Dendritic cell treated with granulocyte-macrophage colony-stimulating factor and Interleukin-4, amounts not matched to agents 40 ng/mL and 50 ng/mL, for 4 days (primary cell): ENCODE measurements at regions not wholly inside any gene's neighbourhood (a gene's known extent, or its start where the extent isn't known, plus 50 kb on each side); places are given as distances from the start of the nearest gene placed in this dataset.

ENCODE experiments used
- H3K27ac Mint-ChIP-seq: one replicate; pipeline ENCODE4 v1.8.0; 2022; ENCODE audit warnings: mild to moderate bottlenecking, mixed read lengths
- H3K27me3 Mint-ChIP-seq: one replicate; pipeline ENCODE4 v1.8.0; 2022; ENCODE audit warnings: mild to moderate bottlenecking, mixed read lengths
- H3K36me3 Mint-ChIP-seq: one replicate; pipeline ENCODE4 v1.8.0; 2022; ENCODE audit warnings: low read depth, mixed read lengths
- H3K4me1 Mint-ChIP-seq: one replicate; pipeline ENCODE4 v1.8.0; 2022; ENCODE audit warnings: low read depth, mixed read lengths
- H3K4me3 Mint-ChIP-seq: one replicate; pipeline ENCODE4 v1.8.0; 2022; ENCODE audit warnings: mild to moderate bottlenecking, moderate library complexity, mixed read lengths
- H3K9me3 Mint-ChIP-seq: one replicate; pipeline ENCODE4 v1.8.0; 2022; ENCODE audit warnings: mixed read lengths
- intact Hi-C: fragments of 100-400 bp; cut with micrococcal nuclease; formaldehyde crosslinking; loops from one replicate; pipeline ENCODE4 v1.15.0; 2022

GRCh38 chr10:107913317-107914294 lies 749.1 kb upstream of the SORCS1 start:
- Mint-ChIP-seq H3K27me3 (peaks cover 29% of the 10 kb centered on the region), H3K27ac (no peak overlapping the region), H3K9me3 (peaks cover 2% of the 10 kb centered on the region), H3K36me3 (no peaks in the 10 kb centered on the region), H3K4me3 (no peak overlapping the region), H3K4me1 (no peaks in the 10 kb centered on the region)
- intact Hi-C loops = no loop called here

- Mint-ChIP-seq H3K9me3 (no peaks in the 10 kb centered on the region), H3K4me3 (no peak overlapping the region), H3K36me3 (no peaks in the 10 kb centered on the region), H3K27me3 (no peaks in the 10 kb centered on the region), H3K27ac (no peak overlapping the region), H3K4me1 (no peaks in the 10 kb centered on the region)
- intact Hi-C loops = no loop called here
Observed at GRCh38 chr10:107901076-107901475, 736.6 kb upstream of the SORCS1 start.

GRCh38 chr10:107900131-107900530 lies 735.6 kb upstream of the SORCS1 start:
- no peaks in the 10 kb centered on the region for H3K9me3 Mint-ChIP-seq
- no peaks in the 10 kb centered on the region for H3K4me1 Mint-ChIP-seq
- H3K36me3 Mint-ChIP-seq = no peaks in the 10 kb centered on the region
- intact Hi-C loops = no loop called here
- H3K27me3 Mint-ChIP-seq = no peaks in the 10 kb centered on the region
- H3K4me3 Mint-ChIP-seq = no peak overlapping the region
- H3K27ac Mint-ChIP-seq = no peak overlapping the region

GRCh38 chr10:107899502-107900062 lies 735.1 kb upstream of the SORCS1 start:
- Mint-ChIP-seq H3K4me3 (no peak overlapping the region), H3K27ac (no peak overlapping the region), H3K9me3 (no peaks in the 10 kb centered on the region), H3K4me1 (no peaks in the 10 kb centered on the region), H3K27me3 (no peaks in the 10 kb centered on the region), H3K36me3 (no peaks in the 10 kb centered on the region)
- intact Hi-C loops = no loop called here

GRCh38 chr10:107899075-107899474 lies 734.6 kb upstream of the SORCS1 start:
- H3K27ac Mint-ChIP-seq = no peak overlapping the region
- H3K4me1 Mint-ChIP-seq = no peaks in the 10 kb centered on the region
- H3K4me3 Mint-ChIP-seq = no peak overlapping the region
- no peaks in the 10 kb centered on the region for H3K9me3 Mint-ChIP-seq
- intact Hi-C loops = no loop called here
- H3K27me3 Mint-ChIP-seq = no peaks in the 10 kb centered on the region
- no peaks in the 10 kb centered on the region for H3K36me3 Mint-ChIP-seq

GRCh38 chr10:107898392-107898791 lies 733.9 kb upstream of the SORCS1 start:
- H3K36me3 Mint-ChIP-seq = no peaks in the 10 kb centered on the region
- no peaks in the 10 kb centered on the region for H3K9me3 Mint-ChIP-seq
- intact Hi-C loops = no loop called here
- H3K27ac Mint-ChIP-seq = no peak overlapping the region
- no peaks in the 10 kb centered on the region for H3K4me1 Mint-ChIP-seq
- no peak overlapping the region for H3K4me3 Mint-ChIP-seq
- H3K27me3 Mint-ChIP-seq = no peaks in the 10 kb centered on the region

- Mint-ChIP-seq H3K4me3 (no peak overlapping the region), H3K4me1 (no peaks in the 10 kb centered on the region), H3K36me3 (no peaks in the 10 kb centered on the region)
Observed at GRCh38 chr10:107894516-107894915, 730.0 kb upstream of the SORCS1 start.

GRCh38 chr10:107889105-107889504 lies 724.6 kb upstream of the SORCS1 start:
- no peaks in the 10 kb centered on the region for H3K27me3 Mint-ChIP-seq
- no peak overlapping the region for H3K4me3 Mint-ChIP-seq
- H3K9me3 Mint-ChIP-seq = no peaks in the 10 kb centered on the region
- intact Hi-C loops = no loop called here
- no peaks in the 10 kb centered on the region for H3K36me3 Mint-ChIP-seq
- no peaks in the 10 kb centered on the region for H3K4me1 Mint-ChIP-seq
- H3K27ac Mint-ChIP-seq = no peak overlapping the region

More at GRCh38 chr10:107894516-107894915, 730.0 kb upstream of the SORCS1 start:
- H3K9me3 Mint-ChIP-seq = no peaks in the 10 kb centered on the region
- H3K27me3 Mint-ChIP-seq = no peaks in the 10 kb centered on the region
- intact Hi-C loops = no loop called here
- H3K27ac Mint-ChIP-seq = no peak overlapping the region

- no peak overlapping the region for H3K4me3 Mint-ChIP-seq
- no peaks in the 10 kb centered on the region for H3K4me1 Mint-ChIP-seq
- H3K9me3 Mint-ChIP-seq = peaks cover 38% of the 10 kb centered on the region
- H3K27ac Mint-ChIP-seq = no peak overlapping the region
- H3K27me3 Mint-ChIP-seq = no peaks in the 10 kb centered on the region
- intact Hi-C loops = no loop called here
- no peaks in the 10 kb centered on the region for H3K36me3 Mint-ChIP-seq
Observed at GRCh38 chr10:107880185-107880584, 715.7 kb upstream of the SORCS1 start.

GRCh38 chr10:107873007-107873406 lies 708.5 kb upstream of the SORCS1 start:
- intact Hi-C loops = no loop called here
- Mint-ChIP-seq H3K4me1 (no peaks in the 10 kb centered on the region), H3K36me3 (no peaks in the 10 kb centered on the region), H3K27ac (no peak overlapping the region), H3K4me3 (no peak overlapping the region), H3K9me3 (no peaks in the 10 kb centered on the region), H3K27me3 (no peaks in the 10 kb centered on the region)

GRCh38 chr10:107865691-107866090 lies 701.2 kb upstream of the SORCS1 start:
- no peak overlapping the region for H3K4me3 Mint-ChIP-seq
- H3K27ac Mint-ChIP-seq = no peak overlapping the region
- H3K36me3 Mint-ChIP-seq = no peaks in the 10 kb centered on the region
- H3K4me1 Mint-ChIP-seq = no peaks in the 10 kb centered on the region
- intact Hi-C loops = no loop called here
- H3K27me3 Mint-ChIP-seq = no peaks in the 10 kb centered on the region
- no peaks in the 10 kb centered on the region for H3K9me3 Mint-ChIP-seq

GRCh38 chr10:107859065-107859464 lies 694.6 kb upstream of the SORCS1 start:
- no peaks in the 10 kb centered on the region for H3K27me3 Mint-ChIP-seq
- intact Hi-C loops = no loop called here
- H3K36me3 Mint-ChIP-seq = no peaks in the 10 kb centered on the region
- no peak overlapping the region for H3K4me3 Mint-ChIP-seq
- no peak overlapping the region for H3K27ac Mint-ChIP-seq
- no peaks in the 10 kb centered on the region for H3K9me3 Mint-ChIP-seq
- H3K4me1 Mint-ChIP-seq = no peaks in the 10 kb centered on the region

- intact Hi-C loops = no loop called here
- H3K27ac Mint-ChIP-seq = no peak overlapping the region
- no peaks in the 10 kb centered on the region for H3K27me3 Mint-ChIP-seq
- H3K4me3 Mint-ChIP-seq = no peak overlapping the region
- H3K9me3 Mint-ChIP-seq = no peaks in the 10 kb centered on the region
- H3K36me3 Mint-ChIP-seq = no peaks in the 10 kb centered on the region
- no peaks in the 10 kb centered on the region for H3K4me1 Mint-ChIP-seq
Observed at GRCh38 chr10:107856047-107856315, 691.5 kb upstream of the SORCS1 start.

GRCh38 chr10:107855301-107856046 lies 691.0 kb upstream of the SORCS1 start:
- Mint-ChIP-seq H3K36me3 (no peaks in the 10 kb centered on the region), H3K4me3 (no peak overlapping the region), H3K27me3 (no peaks in the 10 kb centered on the region), H3K4me1 (no peaks in the 10 kb centered on the region), H3K27ac (no peak overlapping the region), H3K9me3 (no peaks in the 10 kb centered on the region)
- intact Hi-C loops = no loop called here
